ENCODE measurements at regions not wholly inside any gene's neighbourhood (a gene's known extent, or its start where the extent isn't known, plus 50 kb on each side); places are given as distances from the start of the nearest gene placed in this dataset.

DNA sequence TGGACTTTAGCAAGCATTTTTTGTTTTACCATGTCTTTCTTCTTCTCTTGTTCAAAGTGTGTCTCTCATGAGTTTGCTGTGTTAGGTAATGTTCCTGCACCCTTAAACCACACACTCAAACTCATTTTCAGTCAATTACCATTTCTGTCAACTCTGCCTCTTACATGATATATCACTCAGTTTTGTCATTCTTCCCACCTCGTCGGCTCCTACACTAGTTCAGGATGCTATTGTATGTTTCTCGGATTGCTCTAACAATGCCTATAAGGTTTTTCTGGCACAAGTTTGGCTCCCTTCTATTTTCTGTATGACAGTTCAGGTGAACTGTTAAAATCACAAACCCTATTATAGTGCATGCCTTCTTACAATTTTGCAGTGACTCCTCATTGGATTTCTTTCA, 260.8 kb upstream of the NAV3 start:
- DNase-seq: no peak
- H2BK15ac ChIP-seq (ENCODE audit: low read depth, low read length): no peak overlapping the region
- H4K5ac ChIP-seq (ENCODE audit: insufficient read length, low read depth, low read length): no peak overlapping the region
- no peaks in the 10 kb centered on the region for H3K27me3 ChIP-seq (ENCODE audit: insufficient read depth, low read length)
- H3K23ac ChIP-seq (ENCODE audit: insufficient read length, low read depth, low read length): no peak overlapping the region
- H3K4me2 ChIP-seq (ENCODE audit: insufficient read depth, insufficient read length, low read length): no peak overlapping the region
- no peaks in the 10 kb centered on the region for H3K4me1 ChIP-seq (ENCODE audit: insufficient read depth, low read length)
- no peak overlapping the region for H2BK120ac ChIP-seq (ENCODE audit: low read depth, low read length, poor library complexity, severe bottlenecking)
- no peak overlapping the region for H3K14ac ChIP-seq (ENCODE audit: insufficient read depth, low read length)
- no peak overlapping the region for H3K27ac ChIP-seq (ENCODE audit: insufficient read length, low read depth, low read length)
- H2AFZ ChIP-seq (ENCODE audit: low read length): no peak overlapping the region
- no peak overlapping the region for H3K4ac ChIP-seq (ENCODE audit: low read depth, low read length)
- no peak overlapping the region for H3K56ac ChIP-seq (ENCODE audit: insufficient read length, low read depth, low read length)
- H4K20me1 ChIP-seq (ENCODE audit: control insufficient read depth, insufficient read depth, insufficient read length): no peaks in the 10 kb centered on the region
- H3T11ph ChIP-seq (ENCODE audit: low read length): no peak overlapping the region
- H3K23me2 ChIP-seq (ENCODE audit: insufficient read length, low read depth, low read length, poor library complexity, severe bottlenecking): no peaks in the 10 kb centered on the region
- H3K9me3 ChIP-seq (ENCODE audit: control insufficient read depth, low read depth, low read length): no peaks in the 10 kb centered on the region
- Mint-ChIP-seq H3K9me3 (no peaks in the 10 kb centered on the region), H3K4me1 (no peaks in the 10 kb centered on the region), H3K4me3 (no peak overlapping the region), H3K27me3 (ENCODE audit: low read depth) (no peaks in the 10 kb centered on the region), H3K27ac (no peak overlapping the region), H3K36me3 (ENCODE audit: insufficient read depth in 1 of 3, low read depth in 3 of 3) (no peaks in the 10 kb centered on the region)
- no peak overlapping the region for H4K8ac ChIP-seq (replicated peaks; ENCODE audit: insufficient read length, low read depth, low read length)
- no peak overlapping the region for H3K18ac ChIP-seq (ENCODE audit: insufficient read length, low read depth, low read length)
- no peak overlapping the region for H2BK12ac ChIP-seq (ENCODE audit: insufficient read length, low read depth, low read length)
- H3K79me1 ChIP-seq (ENCODE audit: insufficient read depth, low read depth, low read length, poor library complexity, severe bottlenecking): no peaks in the 10 kb centered on the region
- TF ChIP-seq, protein P1, sequence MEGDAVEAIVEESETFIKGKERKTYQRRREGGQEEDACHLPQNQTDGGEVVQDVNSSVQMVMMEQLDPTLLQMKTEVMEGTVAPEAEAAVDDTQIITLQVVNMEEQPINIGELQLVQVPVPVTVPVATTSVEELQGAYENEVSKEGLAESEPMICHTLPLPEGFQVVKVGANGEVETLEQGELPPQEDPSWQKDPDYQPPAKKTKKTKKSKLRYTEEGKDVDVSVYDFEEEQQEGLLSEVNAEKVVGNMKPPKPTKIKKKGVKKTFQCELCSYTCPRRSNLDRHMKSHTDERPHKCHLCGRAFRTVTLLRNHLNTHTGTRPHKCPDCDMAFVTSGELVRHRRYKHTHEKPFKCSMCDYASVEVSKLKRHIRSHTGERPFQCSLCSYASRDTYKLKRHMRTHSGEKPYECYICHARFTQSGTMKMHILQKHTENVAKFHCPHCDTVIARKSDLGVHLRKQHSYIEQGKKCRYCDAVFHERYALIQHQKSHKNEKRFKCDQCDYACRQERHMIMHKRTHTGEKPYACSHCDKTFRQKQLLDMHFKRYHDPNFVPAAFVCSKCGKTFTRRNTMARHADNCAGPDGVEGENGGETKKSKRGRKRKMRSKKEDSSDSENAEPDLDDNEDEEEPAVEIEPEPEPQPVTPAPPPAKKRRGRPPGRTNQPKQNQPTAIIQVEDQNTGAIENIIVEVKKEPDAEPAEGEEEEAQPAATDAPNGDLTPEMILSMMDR (conservative IDR thresholded peaks at IDR 0.05): no peak
- no peak overlapping the region for H2BK5ac ChIP-seq (ENCODE audit: insufficient read length, low read length)
- H3K9ac ChIP-seq (ENCODE audit: extremely low read depth, insufficient read length, low read length): no peak overlapping the region
- no peak overlapping the region for H2AK5ac ChIP-seq (ENCODE audit: insufficient read length, low read length)
- no CpG with 5 or more reads among the region's 3 CpGs for WGBS (ENCODE audit: extremely low coverage, insufficient read length, low lambda C conversion rate)
- no peaks in the 10 kb centered on the region for H3K79me2 ChIP-seq (ENCODE audit: insufficient read depth, low read length)
- H4K91ac ChIP-seq (ENCODE audit: insufficient read length, low read depth, low read length): no peak overlapping the region
- no peak overlapping the region for H2BK20ac ChIP-seq (ENCODE audit: low read depth, low read length, poor library complexity, severe bottlenecking)
